ENCODE measurements at regions not wholly inside any gene's neighbourhood (a gene's known extent, or its start where the extent isn't known, plus 50 kb on each side); places are given as distances from the start of the nearest gene placed in this dataset.
"Not testable (repeated sequence)": the region's sequence is repeated elsewhere in the genome, so short reads cannot be mapped to it uniquely, and the experiment has no call there.

- Histone ChIP-seq H4K20me1 (ENCODE audit: insufficient read depth, low read length) (no peaks in the 10 kb centered on the region), H3K9me3 (ENCODE audit: low read length) (peaks cover 5% of the 10 kb centered on the region; the same call in 1 of the 2 replicates), H3K4me2 (ENCODE audit: low read length) (no peak overlapping the region), H3K4me1 (ENCODE audit: insufficient read depth, low read length, poor library complexity, severe bottlenecking) (no peaks in the 10 kb centered on the region), H3K4me3 (ENCODE audit: low read depth, low read length, poor library complexity, severe bottlenecking) (no peak overlapping the region), H3K9me2 (ENCODE audit: insufficient read depth, low read length) (no peaks in the 10 kb centered on the region), H2AFZ (ENCODE audit: low read length) (no peak overlapping the region), H3K36me3 (ENCODE audit: insufficient read depth, low read length) (no peaks in the 10 kb centered on the region), H3K79me2 (ENCODE audit: insufficient read depth, low read depth, low read length) (no peaks in the 10 kb centered on the region), H3K27ac (ENCODE audit: low read depth, low read length, poor library complexity, severe bottlenecking) (no peak overlapping the region)
- DNase-seq (ENCODE audit: low spot score) = no peak
- CTCF ChIA-PET (ENCODE audit: unreplicated experiment) = no interaction called here
- TF ChIP-seq EZH2phosphoT487 (IDR thresholded peaks at IDR 0.05; ENCODE audit: borderline replicate concordance, low read depth, low read length) (no peak), CTCF (conservative IDR thresholded peaks at IDR 0.05; ENCODE audit: low read length) (no peak)
- POLR2A ChIA-PET = no interaction called here
- no TSS peak for BruUV-seq (replicated peaks)
- intact Hi-C loops (cut with micrococcal nuclease; ENCODE audit: unreplicated experiment) = no loop called here
These were observed 448.4 kb upstream of the CDH11 start for GRCh38 chr16:65570261-65570660.

GRCh38 chr16:65559846-65560245 is 438.0 kb upstream of the CDH11 start:
- BruUV-seq (replicated peaks) = no TSS peak
- no peak for DNase-seq (ENCODE audit: low spot score)
- H3K27ac ChIP-seq (ENCODE audit: low read depth, low read length, poor library complexity, severe bottlenecking) = no peak overlapping the region
- ChIA-PET CTCF (ENCODE audit: unreplicated experiment) (interaction anchor here (0.6 kb wide), 1 partner anchor 182 kb away, joined by 4 read pairs; no protein-coding TSS in a partner anchor), POLR2A (interaction anchor here (0.6 to 1.6 kb wide), 4 partner anchors 13 to 195 kb away, joined by 3 to 6 read pairs (median 4); no protein-coding TSS in a partner anchor)
- no peaks in the 10 kb centered on the region for H3K9me3 ChIP-seq (ENCODE audit: low read length)
- TF ChIP-seq EZH2phosphoT487 (IDR thresholded peaks at IDR 0.05; ENCODE audit: borderline replicate concordance, low read depth, low read length) (no peak), CTCF (conservative IDR thresholded peaks at IDR 0.05; ENCODE audit: low read length) (no peak)
- intact Hi-C loops (cut with micrococcal nuclease; ENCODE audit: unreplicated experiment) = no loop called here
- no peaks in the 10 kb centered on the region for H4K20me1 ChIP-seq (ENCODE audit: insufficient read depth, low read length)
- H3K4me3 ChIP-seq (ENCODE audit: low read depth, low read length, poor library complexity, severe bottlenecking) = no peak overlapping the region
- no peaks in the 10 kb centered on the region for H3K9me2 ChIP-seq (ENCODE audit: insufficient read depth, low read length)
- H3K36me3 ChIP-seq (ENCODE audit: insufficient read depth, low read length) = no peaks in the 10 kb centered on the region
- no peak overlapping the region for H3K4me2 ChIP-seq (ENCODE audit: low read length)
- no peak overlapping the region for H2AFZ ChIP-seq (ENCODE audit: low read length)
- no peaks in the 10 kb centered on the region for H3K4me1 ChIP-seq (ENCODE audit: insufficient read depth, low read length, poor library complexity, severe bottlenecking)
- H3K79me2 ChIP-seq (ENCODE audit: insufficient read depth, low read depth, low read length) = no peaks in the 10 kb centered on the region

- H3K4me1 ChIP-seq (ENCODE audit: insufficient read depth, low read length, poor library complexity, severe bottlenecking); H3K79me2 ChIP-seq (ENCODE audit: insufficient read depth, low read depth, low read length); H3K4me2 ChIP-seq (ENCODE audit: low read length); POLR2A ChIA-PET; H4K20me1 ChIP-seq (ENCODE audit: insufficient read depth, low read length); H3K27ac ChIP-seq (ENCODE audit: low read depth, low read length, poor library complexity, severe bottlenecking); H3K36me3 ChIP-seq (ENCODE audit: insufficient read depth, low read length); H3K4me3 ChIP-seq (ENCODE audit: low read depth, low read length, poor library complexity, severe bottlenecking); H3K9me2 ChIP-seq (ENCODE audit: insufficient read depth, low read length); H3K9me3 ChIP-seq (ENCODE audit: low read length); H2AFZ ChIP-seq (ENCODE audit: low read length); intact Hi-C loops (cut with micrococcal nuclease; ENCODE audit: unreplicated experiment); DNase-seq (ENCODE audit: low spot score); BruUV-seq (replicated peaks); CTCF ChIA-PET (ENCODE audit: unreplicated experiment): not testable (repeated sequence)
These were observed 427.8 kb upstream of the CDH11 start for GRCh38 chr16:65549689-65550088.
